GM21526 (cell line): ENCODE measurements at regions not wholly inside any gene's neighbourhood (a gene's known extent, or its start where the extent isn't known, plus 50 kb on each side); places are given as distances from the start of the nearest gene placed in this dataset.

Source experiments
- ATAC-seq: cut with Tn5 transposase; IDR thresholded peaks from one replicate; pipeline ENCODE4 v1.9.1; 2021; ENCODE audit warnings: moderate library complexity; ENCODE audit not compliant: unreplicated experiment, low FRiP score

- no peak for ATAC-seq
These were observed 75.5 kb upstream of the SALL3 start for GRCh38 chr18:78904179-78904531.

DNA sequence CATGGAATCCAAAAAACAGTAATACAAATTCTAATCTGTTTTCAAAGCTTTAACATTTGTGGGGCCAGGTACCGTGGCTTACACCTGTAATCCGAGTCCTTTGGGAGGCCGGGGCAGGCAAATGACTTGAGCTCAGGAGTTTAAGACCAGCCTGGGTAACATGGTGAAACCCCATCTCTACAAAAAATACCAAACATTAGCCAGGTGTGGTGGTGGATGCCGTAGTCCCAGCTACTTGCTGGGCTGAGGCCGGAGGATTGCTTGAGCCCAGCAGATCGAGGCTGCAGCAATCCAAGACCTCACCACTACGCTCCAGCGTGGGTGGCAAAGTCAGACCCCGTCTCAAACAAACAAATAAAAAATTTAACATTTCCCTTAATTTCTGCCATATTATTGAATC is 74.3 kb upstream of the SALL3 start:
- no peak for ATAC-seq

- ATAC-seq = no peak
These were observed 73.6 kb upstream of the SALL3 start for GRCh38 chr18:78906066-78906465.

GRCh38 chr18:78908462-78909260 is 71.0 kb upstream of the SALL3 start:
- no peak for ATAC-seq

GRCh38 chr18:78911751-78912283 is 67.8 kb upstream of the SALL3 start:
- no peak for ATAC-seq

- ATAC-seq = no peak
These were observed 67.3 kb upstream of the SALL3 start for GRCh38 chr18:78912336-78912735.

DNA sequence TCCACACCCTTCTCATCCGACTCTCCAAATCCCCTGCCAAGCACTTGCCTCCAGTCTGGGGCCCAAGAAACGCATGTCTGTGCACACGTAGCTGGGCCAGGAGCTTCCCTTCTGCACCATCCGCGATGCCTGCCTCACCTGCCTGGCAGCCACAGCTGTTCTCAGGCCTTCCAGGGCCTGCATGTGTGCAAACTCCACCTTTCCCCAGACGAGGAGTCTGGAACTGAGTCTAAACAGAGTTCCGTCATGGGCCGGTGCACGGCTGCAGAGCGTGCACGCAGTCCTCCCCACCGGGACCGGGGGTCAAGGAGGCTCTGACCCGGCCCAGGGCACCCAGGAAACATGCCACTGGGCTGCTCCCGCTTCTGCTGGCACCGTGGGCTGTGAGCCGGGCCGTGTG is 66.8 kb upstream of the SALL3 start:
- no peak for ATAC-seq

GRCh38 chr18:78913395-78913794 is 66.2 kb upstream of the SALL3 start:
- no peak for ATAC-seq

GRCh38 chr18:78913830-78914231 is 65.8 kb upstream of the SALL3 start:
- ATAC-seq = no peak

DNA sequence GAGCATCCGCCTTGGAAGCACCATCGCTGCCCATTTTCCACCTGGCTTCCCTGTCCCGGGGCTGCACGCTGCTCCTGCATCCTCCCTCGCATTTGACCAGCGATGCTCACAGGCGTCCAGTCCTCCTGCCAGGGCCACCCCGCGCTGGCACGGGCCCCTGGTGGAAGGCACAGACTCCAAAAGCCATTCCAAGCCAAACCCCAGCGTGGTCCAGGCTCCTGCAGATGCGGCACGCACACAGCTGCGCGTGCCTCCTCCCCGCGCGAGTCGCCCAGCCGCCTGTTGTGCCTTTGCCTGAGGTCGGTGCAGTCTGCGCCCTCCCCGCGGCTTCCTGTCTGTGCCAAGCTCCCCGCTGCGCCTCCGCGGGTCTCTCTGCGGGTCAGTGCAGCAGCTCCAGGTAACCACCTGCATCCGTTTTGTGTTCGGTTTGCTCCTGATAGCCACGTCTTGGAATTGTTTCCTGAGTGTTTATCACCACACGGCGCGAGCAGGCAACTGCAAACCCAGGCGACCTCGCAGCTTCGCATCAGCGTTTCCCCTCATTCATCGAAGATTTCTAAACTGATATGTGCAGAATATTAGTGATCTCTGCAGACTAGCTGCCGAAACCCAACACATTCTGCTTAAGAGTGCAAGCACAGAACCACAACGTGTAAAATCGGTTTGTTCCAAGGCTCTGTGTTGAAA is 65.2 kb upstream of the SALL3 start:
- no peak for ATAC-seq

- no peak for ATAC-seq
These were observed 64.1 kb upstream of the SALL3 start for GRCh38 chr18:78915446-78916008.

GRCh38 chr18:78918707-78919106 is 60.9 kb upstream of the SALL3 start:
- ATAC-seq = no peak

GRCh38 chr18:78919956-78920355 is 59.7 kb upstream of the SALL3 start:
- no peak for ATAC-seq

- ATAC-seq = no peak
These were observed 59.0 kb upstream of the SALL3 start for GRCh38 chr18:78920456-78921138.

DNA sequence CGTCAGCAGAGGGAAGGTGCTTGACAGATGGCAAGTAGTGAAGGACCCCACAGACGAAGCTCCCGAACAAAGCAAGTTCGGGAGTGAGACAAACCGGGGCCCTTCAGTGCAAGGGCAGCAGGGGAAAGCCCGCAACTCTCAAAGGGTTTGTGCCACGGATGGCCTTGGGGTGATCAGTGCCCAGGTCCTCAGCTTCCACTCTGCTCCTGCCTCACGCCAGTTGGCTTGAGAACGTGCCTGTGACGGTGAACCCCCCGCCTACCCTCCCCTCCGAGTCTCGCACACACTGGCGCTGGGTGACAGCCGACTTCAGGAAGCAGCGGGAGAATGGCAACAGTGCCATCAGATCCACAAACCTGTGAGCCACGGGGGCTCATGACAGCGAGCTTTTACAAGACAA is 56.8 kb upstream of the SALL3 start:
- ATAC-seq = no peak

DNA sequence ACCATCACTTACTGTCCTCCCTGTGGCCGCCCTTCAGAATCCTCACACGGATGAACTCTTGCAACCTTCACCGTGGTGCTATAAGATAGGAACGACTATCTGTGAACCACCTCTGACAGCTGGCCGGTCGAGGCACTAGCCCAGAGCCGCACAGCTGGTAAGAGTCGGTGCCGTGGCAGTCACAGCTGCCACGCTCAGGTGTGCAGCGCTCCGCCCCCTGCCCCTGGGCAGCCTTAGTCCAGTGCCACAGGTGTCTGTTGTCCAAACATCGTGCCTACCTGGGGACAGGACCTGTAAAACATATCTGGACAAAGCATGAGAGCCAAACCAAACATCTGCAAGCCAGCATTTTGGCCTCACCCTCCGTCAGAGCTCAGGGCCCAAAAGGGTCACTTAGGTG is 55.3 kb upstream of the SALL3 start:
- ATAC-seq = no peak

DNA sequence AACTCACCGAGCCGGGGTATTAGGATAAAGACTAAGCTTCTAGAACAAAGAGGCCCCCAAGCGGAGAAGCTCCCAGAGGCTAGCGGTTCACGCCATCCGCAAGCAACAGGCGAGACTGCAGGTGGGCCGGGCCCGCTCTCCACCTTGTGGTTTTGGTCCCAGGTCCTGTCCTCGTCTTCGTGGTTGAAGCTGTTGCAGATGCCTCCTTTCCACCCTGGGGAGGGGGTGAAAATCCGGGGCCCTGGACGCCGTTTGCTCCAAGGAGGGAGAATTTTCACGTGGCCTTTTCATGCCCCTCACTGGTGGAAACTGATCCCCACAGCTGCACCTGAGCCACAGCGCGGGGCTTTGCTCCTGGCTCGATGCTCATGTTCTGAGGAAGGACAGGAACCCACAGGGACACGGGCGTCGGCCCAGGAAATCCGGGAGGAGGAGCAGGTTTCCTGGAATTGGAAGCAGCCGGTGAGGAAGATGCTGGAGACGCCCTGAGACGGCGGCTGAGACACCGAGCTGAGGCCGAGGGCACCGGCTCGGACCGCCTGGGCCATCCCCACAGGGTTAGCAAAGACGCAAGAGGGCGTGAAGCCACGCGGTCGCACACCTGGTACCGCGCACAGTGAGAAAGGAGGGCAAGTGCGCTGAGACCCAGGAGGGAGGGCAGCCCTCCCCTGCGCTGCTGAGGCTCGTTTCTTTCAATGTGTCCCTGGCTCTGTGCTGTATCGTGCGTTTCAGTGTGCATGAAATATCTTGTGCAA is 54.7 kb upstream of the SALL3 start:
- ATAC-seq = no peak

GRCh38 chr18:78925557-78926242 is 53.9 kb upstream of the SALL3 start:
- ATAC-seq = no peak

GRCh38 chr18:78926243-78926615 is 53.4 kb upstream of the SALL3 start:
- no peak for ATAC-seq

- no peak for ATAC-seq
These were observed 52.5 kb upstream of the SALL3 start for GRCh38 chr18:78927156-78927555.
